ENCODE measurements at regions not wholly inside any gene's neighbourhood (a gene's known extent, or its start where the extent isn't known, plus 50 kb on each side); places are given as distances from the start of the nearest gene placed in this dataset.

DNA sequence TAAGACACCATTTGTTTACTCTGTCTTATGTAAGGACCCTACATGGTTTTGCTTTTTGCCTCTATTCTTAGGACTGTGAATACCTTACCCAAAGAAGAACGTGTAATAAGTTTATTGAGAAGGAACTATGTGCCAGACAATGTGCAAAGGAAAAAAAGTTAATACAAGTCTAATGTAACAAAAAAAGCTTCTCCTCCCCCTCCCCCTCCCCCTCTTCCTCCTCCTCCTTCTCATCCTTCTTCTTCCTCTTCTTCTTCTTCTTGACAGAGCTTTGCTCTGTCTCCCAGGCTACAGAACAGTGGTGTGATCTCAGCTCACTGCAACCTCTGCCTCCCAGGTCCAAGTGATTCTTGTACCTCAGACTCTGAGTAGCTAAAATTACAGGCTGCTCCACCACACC is 50.9 kb upstream of the MITF start:
- no peak for TF ChIP-seq POLR2AphosphoS5 (IDR thresholded peaks at IDR 0.05)
- TF ChIP-seq, protein P1, sequence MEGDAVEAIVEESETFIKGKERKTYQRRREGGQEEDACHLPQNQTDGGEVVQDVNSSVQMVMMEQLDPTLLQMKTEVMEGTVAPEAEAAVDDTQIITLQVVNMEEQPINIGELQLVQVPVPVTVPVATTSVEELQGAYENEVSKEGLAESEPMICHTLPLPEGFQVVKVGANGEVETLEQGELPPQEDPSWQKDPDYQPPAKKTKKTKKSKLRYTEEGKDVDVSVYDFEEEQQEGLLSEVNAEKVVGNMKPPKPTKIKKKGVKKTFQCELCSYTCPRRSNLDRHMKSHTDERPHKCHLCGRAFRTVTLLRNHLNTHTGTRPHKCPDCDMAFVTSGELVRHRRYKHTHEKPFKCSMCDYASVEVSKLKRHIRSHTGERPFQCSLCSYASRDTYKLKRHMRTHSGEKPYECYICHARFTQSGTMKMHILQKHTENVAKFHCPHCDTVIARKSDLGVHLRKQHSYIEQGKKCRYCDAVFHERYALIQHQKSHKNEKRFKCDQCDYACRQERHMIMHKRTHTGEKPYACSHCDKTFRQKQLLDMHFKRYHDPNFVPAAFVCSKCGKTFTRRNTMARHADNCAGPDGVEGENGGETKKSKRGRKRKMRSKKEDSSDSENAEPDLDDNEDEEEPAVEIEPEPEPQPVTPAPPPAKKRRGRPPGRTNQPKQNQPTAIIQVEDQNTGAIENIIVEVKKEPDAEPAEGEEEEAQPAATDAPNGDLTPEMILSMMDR (IDR thresholded peaks at IDR 0.05): no peak

All from stomach (tissue), 4 donors.